MCF 10A (cell line): ENCODE measurements at regions not wholly inside any gene's neighbourhood (a gene's known extent, or its start where the extent isn't known, plus 50 kb on each side); places are given as distances from the start of the nearest gene placed in this dataset.
A peak's percentile ranks its signal among the peaks of the same experiment; 100 is the strongest.

Experiments
- BruUV-seq: library from RNA; stranded (reverse); fragments of 400-500 nt; replicated peaks from 2 replicates; lab custom pipeline; 2021; lab: Mats Ljungman, UMichigan
- CTCF ChIA-PET: fragments of 300-600 bp; sonication (Branson Sonifier 250); formaldehyde crosslinking; extraction: SDS; loops from one replicate; lab custom pipeline; 2021; ENCODE audit warnings: antibody characterized with exemption, inconsistent platforms; lab: Yijun Ruan, JAX
- POLR2A ChIA-PET: fragments of 300-600, 350-650 bp; sonication (Branson Sonifier 250); formaldehyde crosslinking; extraction: SDS; loops from one replicate; lab custom pipeline; 2020; ENCODE audit warnings: antibody characterized with exemption, inconsistent platforms; lab: Yijun Ruan, JAX
- DNase-seq: peaks from one replicate; pipeline ENCODE4 v3.0.0-alpha.2; 2018; ENCODE audit not compliant: unreplicated experiment
- H3K27ac Mint-ChIP-seq: one replicate; pipeline ENCODE4 v1.8.0; 2022; ENCODE audit warnings: mild to moderate bottlenecking, low read depth, mixed read lengths; ENCODE audit not compliant: unreplicated experiment
- H3K27me3 Mint-ChIP-seq: one replicate; pipeline ENCODE4 v1.8.0; 2022; ENCODE audit warnings: mixed read lengths; ENCODE audit not compliant: insufficient read depth, unreplicated experiment
- H3K36me3 Mint-ChIP-seq: one replicate; pipeline ENCODE4 v1.8.0; 2022; ENCODE audit warnings: mild to moderate bottlenecking, moderate library complexity, mixed read lengths; ENCODE audit not compliant: insufficient read depth, unreplicated experiment
- H3K4me1 Mint-ChIP-seq: one replicate; pipeline ENCODE4 v1.8.0; 2022; ENCODE audit warnings: mixed read lengths; ENCODE audit not compliant: insufficient read depth, unreplicated experiment
- H3K4me3 Mint-ChIP-seq: one replicate; pipeline ENCODE4 v1.8.0; 2022; ENCODE audit warnings: mild to moderate bottlenecking, moderate library complexity, mixed read lengths; ENCODE audit not compliant: unreplicated experiment
- H3K9me3 Mint-ChIP-seq: one replicate; pipeline ENCODE4 v1.8.0; 2022; ENCODE audit warnings: mixed read lengths; ENCODE audit not compliant: unreplicated experiment
- intact Hi-C: fragments of 100-400 bp; cut with micrococcal nuclease; formaldehyde crosslinking; loops from 2 replicates; pipeline ENCODE4 v1.14.1; 2022
- TF ChIP-seq, protein P1 (sequence below): fragments of 200-600 bp; IDR thresholded peaks from one replicate; pipeline ENCODE4 v1.8.0; 2022; ENCODE audit warnings: antibody characterized with exemption, mild to moderate bottlenecking; ENCODE audit not compliant: unreplicated experiment

DNA sequence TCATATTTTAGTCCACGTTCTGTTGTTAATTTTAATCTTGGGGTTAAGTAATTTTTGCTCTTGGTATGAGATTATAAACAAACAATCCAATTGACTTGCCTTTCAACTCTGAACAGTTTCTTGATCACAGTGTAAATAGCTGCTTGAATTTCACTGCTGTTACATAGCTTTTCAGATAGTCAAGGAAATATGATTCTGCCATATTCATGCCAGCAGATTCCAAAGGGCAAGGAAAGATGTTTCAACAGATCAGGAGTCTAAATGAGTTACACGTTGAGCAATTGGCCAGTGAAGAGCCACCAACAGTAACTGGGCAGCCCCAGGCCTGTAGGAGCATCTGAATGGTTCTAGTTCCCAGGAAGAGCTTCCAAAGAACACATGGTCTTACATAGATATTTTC, 93.6 kb downstream of the LEPR start:
- Mint-ChIP-seq H3K9me3 (no peaks in the 10 kb centered on the region), H3K27ac (peak overlapping the region; percentile 47), H3K4me1 (peaks cover 12% of the 10 kb centered on the region), H3K27me3 (no peaks in the 10 kb centered on the region), H3K36me3 (no peaks in the 10 kb centered on the region), H3K4me3 (no peak overlapping the region)
- DNase-seq, result peak; percentile 71
- POLR2A ChIA-PET, result interaction anchor here (1.0 kb wide), 1 partner anchor 33 kb away, joined by 3 read pairs; no protein-coding TSS in a partner anchor
- BruUV-seq, result no TSS peak
- TF ChIP-seq, protein P1, sequence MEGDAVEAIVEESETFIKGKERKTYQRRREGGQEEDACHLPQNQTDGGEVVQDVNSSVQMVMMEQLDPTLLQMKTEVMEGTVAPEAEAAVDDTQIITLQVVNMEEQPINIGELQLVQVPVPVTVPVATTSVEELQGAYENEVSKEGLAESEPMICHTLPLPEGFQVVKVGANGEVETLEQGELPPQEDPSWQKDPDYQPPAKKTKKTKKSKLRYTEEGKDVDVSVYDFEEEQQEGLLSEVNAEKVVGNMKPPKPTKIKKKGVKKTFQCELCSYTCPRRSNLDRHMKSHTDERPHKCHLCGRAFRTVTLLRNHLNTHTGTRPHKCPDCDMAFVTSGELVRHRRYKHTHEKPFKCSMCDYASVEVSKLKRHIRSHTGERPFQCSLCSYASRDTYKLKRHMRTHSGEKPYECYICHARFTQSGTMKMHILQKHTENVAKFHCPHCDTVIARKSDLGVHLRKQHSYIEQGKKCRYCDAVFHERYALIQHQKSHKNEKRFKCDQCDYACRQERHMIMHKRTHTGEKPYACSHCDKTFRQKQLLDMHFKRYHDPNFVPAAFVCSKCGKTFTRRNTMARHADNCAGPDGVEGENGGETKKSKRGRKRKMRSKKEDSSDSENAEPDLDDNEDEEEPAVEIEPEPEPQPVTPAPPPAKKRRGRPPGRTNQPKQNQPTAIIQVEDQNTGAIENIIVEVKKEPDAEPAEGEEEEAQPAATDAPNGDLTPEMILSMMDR, result no peak
- intact Hi-C loops, result no loop called here
- CTCF ChIA-PET, result interaction anchor here (1.0 kb wide), 1 partner anchor 174 kb away, joined by 3 read pairs; no protein-coding TSS in a partner anchor

DNA sequence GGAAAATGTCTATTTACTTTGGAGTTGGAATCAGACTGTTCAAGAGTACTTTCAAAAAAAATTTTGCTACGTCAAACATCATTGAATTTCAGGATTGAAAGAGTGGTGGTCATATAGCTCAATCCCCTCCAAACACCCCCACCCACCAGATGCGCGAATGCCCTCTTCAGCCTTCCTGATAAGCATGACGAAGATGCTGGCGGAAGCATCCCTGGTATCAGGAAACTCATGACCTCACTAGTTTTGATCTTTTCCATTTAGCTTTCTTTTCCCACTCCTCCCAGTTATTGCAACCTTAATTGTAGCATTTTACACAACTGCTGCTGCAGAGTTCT, 104.4 kb downstream of the LEPR start:
- no peaks in the 10 kb centered on the region for H3K36me3 Mint-ChIP-seq
- no peak overlapping the region for H3K4me3 Mint-ChIP-seq
- ChIA-PET CTCF (interaction anchor here (0.7 kb wide), 1 partner anchor 174 kb away, joined by 3 read pairs; no protein-coding TSS in a partner anchor), POLR2A (no interaction called here)
- H3K27me3 Mint-ChIP-seq, result no peaks in the 10 kb centered on the region
- TF ChIP-seq, protein P1, result no peak
- BruUV-seq, result no TSS peak
- no peak overlapping the region for H3K27ac Mint-ChIP-seq
- DNase-seq, result no peak
- peaks cover 10% of the 10 kb centered on the region for H3K4me1 Mint-ChIP-seq
- intact Hi-C loops, result no loop called here
- H3K9me3 Mint-ChIP-seq, result no peaks in the 10 kb centered on the region

DNA sequence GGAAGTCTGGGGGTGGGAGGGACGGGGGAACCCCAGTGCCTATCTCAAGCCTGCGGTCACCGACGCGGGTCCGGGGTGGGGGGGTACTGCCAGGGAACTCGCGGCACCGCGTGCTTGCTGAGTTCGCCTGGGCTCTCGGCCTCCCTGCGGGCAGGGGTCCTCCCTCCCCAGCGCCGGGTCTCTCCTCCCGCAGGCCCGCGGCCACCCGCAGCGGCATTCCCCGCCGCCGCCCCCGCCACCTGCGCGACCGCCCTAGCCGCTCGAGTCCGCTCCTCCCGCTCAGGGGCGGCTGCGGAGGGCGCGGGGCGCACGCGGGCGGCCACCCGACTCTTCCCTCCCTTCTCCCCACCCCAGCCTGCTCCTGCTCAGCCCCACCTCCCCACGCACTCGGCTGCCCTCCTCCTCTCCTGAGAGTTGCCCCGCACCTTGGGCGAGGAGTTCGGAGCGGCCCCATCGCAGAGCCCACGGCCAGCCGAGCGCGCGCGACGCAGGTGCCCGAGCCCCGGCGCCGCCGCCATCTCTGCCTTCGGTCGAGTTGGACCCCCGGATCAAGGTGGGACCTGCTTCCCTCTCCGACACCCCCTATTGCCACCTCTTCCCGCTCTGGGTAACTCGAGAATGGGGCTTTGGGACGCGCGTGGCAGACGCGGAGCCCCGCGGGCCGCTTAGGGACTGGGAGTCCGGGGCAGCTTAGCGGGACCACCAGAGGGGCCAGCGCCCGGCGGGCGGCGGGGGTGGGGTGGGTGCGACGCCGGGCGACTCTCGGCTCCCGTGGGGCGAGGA, 105.0 kb downstream of the LEPR start:
- Mint-ChIP-seq H3K27ac (no peak overlapping the region), H3K36me3 (no peaks in the 10 kb centered on the region), H3K27me3 (no peaks in the 10 kb centered on the region), H3K4me3 (no peak overlapping the region), H3K4me1 (peaks cover 10% of the 10 kb centered on the region), H3K9me3 (no peaks in the 10 kb centered on the region)
- no peak for DNase-seq
- TF ChIP-seq, protein P1, result no peak
- ChIA-PET CTCF (interaction anchor here (0.7 to 0.9 kb wide), 2 partner anchors 22 to 175 kb away, joined by 3 read pairs; no protein-coding TSS in a partner anchor), POLR2A (no interaction called here)
- no TSS peak for BruUV-seq
- intact Hi-C loops, result no loop called here

DNA sequence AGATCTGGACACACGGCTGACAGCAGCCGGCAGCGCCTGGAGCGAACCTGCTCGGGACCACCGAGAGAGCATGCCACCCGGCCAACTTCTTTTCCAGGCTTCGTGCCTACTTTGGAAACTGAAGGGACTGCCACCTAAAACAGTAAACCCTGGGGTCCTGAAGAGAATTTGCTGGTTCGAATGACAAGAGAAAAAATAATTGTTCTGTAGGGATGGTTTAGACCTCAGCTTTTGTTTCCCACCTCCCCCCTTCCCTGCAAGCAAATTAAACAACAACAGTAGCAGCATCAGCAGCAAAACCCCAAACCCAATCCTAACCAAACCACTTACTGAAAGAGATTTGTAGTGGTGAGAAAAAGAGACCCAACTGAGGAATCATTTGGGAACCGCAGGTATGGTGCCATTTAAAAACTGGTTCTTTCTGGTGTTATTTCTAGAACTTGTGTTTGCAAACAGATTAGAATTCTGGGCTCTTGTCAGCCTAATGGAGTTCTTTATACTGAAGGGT, 105.6 kb downstream of the LEPR start:
- Mint-ChIP-seq H3K36me3 (no peaks in the 10 kb centered on the region), H3K9me3 (peaks cover 5% of the 10 kb centered on the region), H3K27me3 (no peaks in the 10 kb centered on the region), H3K4me3 (no peak overlapping the region), H3K27ac (no peak overlapping the region), H3K4me1 (peaks cover 10% of the 10 kb centered on the region)
- no peak for DNase-seq
- ChIA-PET POLR2A (interaction anchor here (0.6 kb wide), 1 partner anchor 106 kb away, joined by 3 read pairs; no protein-coding TSS in a partner anchor), CTCF (interaction anchor here (0.9 kb wide), 1 partner anchor 23 kb away, joined by 3 read pairs; no protein-coding TSS in a partner anchor)
- intact Hi-C loops, result no loop called here
- TF ChIP-seq, protein P1, result no peak
- BruUV-seq, result no TSS peak
